Psoas muscle (tissue), 7 donors: ENCODE measurements at regions not wholly inside any gene's neighbourhood (a gene's known extent, or its start where the extent isn't known, plus 50 kb on each side); places are given as distances from the start of the nearest gene placed in this dataset.
A peak's percentile ranks its signal among the peaks of the same experiment; 100 is the strongest.

ENCODE experiments used
- ATAC-seq, 4 donors: fragments of 200-7000 bp; cut with Tn5 transposase; one replicate each; pipeline ENCODE4 v1.9.1; 2020; ENCODE audit warnings: moderate library complexity in 3 of 4, mild to moderate bottlenecking in 2 of 4
- DNase-seq, 2 donors: peaks; one replicate each; pipeline ENCODE4 v3.0.0-alpha.2; 2020
- H3K27ac ChIP-seq: fragments of 200-600 bp; one replicate; pipeline ENCODE4 v1.8.0; 2022
- H3K27me3 ChIP-seq, 3 donors: fragments of 200-600 bp in 1 of 3; one replicate each; pipeline versions ENCODE4 v1.6.1 to v1.8.0; 2013 to 2022; ENCODE audit warnings: low read length in 2 of 3, mild to moderate bottlenecking in 2 of 3, moderate library complexity in 1 of 3; ENCODE audit not compliant: insufficient read depth in 3 of 3
- H3K36me3 ChIP-seq, 2 donors: fragments of 200-600 bp in 1 of 2; one replicate each; pipeline versions ENCODE4 v1.6.1 to v1.8.0; 2013 to 2022; ENCODE audit warnings: low read depth in 1 of 2, mild to moderate bottlenecking in 1 of 2, moderate library complexity in 1 of 2; ENCODE audit not compliant: insufficient read depth in 1 of 2
- H3K4me1 ChIP-seq: fragments of 200-600 bp; one replicate; pipeline ENCODE4 v1.8.0; 2022
- H3K4me3 ChIP-seq: fragments of 200-600 bp; one replicate; pipeline ENCODE4 v1.8.0; 2022; ENCODE audit warnings: mild to moderate bottlenecking
- H3K9me3 ChIP-seq: fragments of 200-600 bp; one replicate; pipeline ENCODE4 v1.8.0; 2022
- CTCF ChIP-seq: fragments of 200-600 bp; IDR thresholded peaks from one replicate; pipeline ENCODE4 v1.8.0; 2022; ENCODE audit warnings: antibody characterized with exemption
- WGBS, 3 donors: extraction: QIAGEN DNeasy Blood & Tissue Kit; methylation state at CpG; one replicate each; pipeline versions ENCODE4 v1.1.6 to v1.1.7; 2013; 5-methylcytosine and 5-hydroxymethylcytosine counted together
- intact Hi-C, 2 donors: fragments of 100-400 bp; cut with DNase I; formaldehyde crosslinking; loops; one replicate each; pipeline versions ENCODE4 v1.11.0 to v1.14.2; 2022
- donor health status: healthy with polysubstance abuse.
- donor health status: DM: no; HTN: no; CAD: no; lungs with moderate emphysema.
- donor health status: Bipolar disorder and iron deficiency.
- donor health status: healthy.
- donor health status: DM: yes; HTN: yes; CAD: no.
- donor health status: DM: no; HTN: no; CAD: no.
- donor health status: DM: yes; HTN: yes; CAD: no.

DNA sequence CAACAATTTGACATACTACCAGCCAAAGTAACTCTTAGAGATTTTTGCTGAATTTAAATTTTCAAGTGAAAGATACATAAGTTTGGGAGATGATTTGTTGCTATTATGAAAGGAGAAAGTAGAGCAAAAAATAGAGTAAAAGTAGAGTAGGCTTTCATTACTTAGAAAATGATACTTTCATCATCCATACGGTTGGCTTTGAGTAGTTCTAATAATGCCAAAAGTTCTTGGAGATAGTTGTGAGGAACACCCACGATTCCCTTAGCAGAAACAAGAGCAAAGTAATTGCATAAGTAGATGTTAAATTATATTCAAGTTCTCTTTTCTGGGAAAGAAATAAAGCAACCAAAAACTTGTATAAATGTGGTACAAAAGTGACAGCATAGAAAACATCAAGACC lies 95.0 kb upstream of the VAV3 start:
- H3K4me1 ChIP-seq = no peaks in the 10 kb centered on the region
- H3K27me3 ChIP-seq = no peaks in the 10 kb centered on the region
- intact Hi-C loops = no loop called here
- DNase-seq = no peak
- H3K4me3 ChIP-seq = no peak overlapping the region
- no peak for ATAC-seq
- H3K36me3 ChIP-seq = no peaks in the 10 kb centered on the region
- WGBS, 3 donors = 20 to 30% (median 27%) methylated on average over 2 of the region's 2 CpGs
- no peak overlapping the region for H3K27ac ChIP-seq
- H3K9me3 ChIP-seq = peaks cover 10% of the 10 kb centered on the region
- TF ChIP-seq CTCF = no peak

DNA sequence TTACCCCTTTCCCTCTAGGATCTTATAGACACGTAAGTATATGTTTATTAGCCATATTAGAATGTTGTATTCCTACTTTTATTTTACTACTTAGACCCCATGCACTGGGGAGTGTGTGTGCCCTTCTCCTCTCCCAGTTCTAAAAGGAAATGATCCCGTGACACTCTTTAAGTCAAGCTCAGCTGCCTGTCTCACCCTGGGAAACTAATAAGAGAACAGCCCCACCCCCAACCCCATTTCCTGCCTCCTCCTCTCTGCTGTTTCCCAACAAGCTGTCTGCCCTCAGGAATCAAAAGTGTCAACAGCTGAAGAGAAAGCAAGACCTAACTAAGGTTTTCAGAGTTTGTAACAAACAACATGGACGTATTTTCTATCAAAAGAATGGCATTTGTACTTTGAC lies 92.6 kb upstream of the VAV3 start:
- intact Hi-C loops = no loop called here
- H3K27ac ChIP-seq = no peak overlapping the region
- H3K4me3 ChIP-seq = no peak overlapping the region
- no peaks in the 10 kb centered on the region for H3K36me3 ChIP-seq
- H3K27me3 ChIP-seq = no peaks in the 10 kb centered on the region
- no peak for TF ChIP-seq CTCF
- 69 to 78% (median 77%) methylated on average over 3 of the region's 3 CpGs for WGBS, 3 donors
- DNase-seq = peak in 1 of 2 donors; percentile 22
- no peak for ATAC-seq
- H3K4me1 ChIP-seq = no peaks in the 10 kb centered on the region
- peaks cover 7% of the 10 kb centered on the region for H3K9me3 ChIP-seq

GRCh38 chr1:108056436-108056990 lies 91.5 kb upstream of the VAV3 start:
- intact Hi-C loops = no loop called here
- Histone ChIP-seq H3K27me3 (no peaks in the 10 kb centered on the region), H3K4me3 (no peak overlapping the region), H3K9me3 (peaks cover 2% of the 10 kb centered on the region), H3K27ac (no peak overlapping the region), H3K36me3 (no peaks in the 10 kb centered on the region), H3K4me1 (no peaks in the 10 kb centered on the region)
- no peak for TF ChIP-seq CTCF
- ATAC-seq (no peak), DNase-seq (no peak)
- 95 to 97% (median 97%) methylated on average over 1 of the region's 1 CpG for WGBS, 3 donors

DNA sequence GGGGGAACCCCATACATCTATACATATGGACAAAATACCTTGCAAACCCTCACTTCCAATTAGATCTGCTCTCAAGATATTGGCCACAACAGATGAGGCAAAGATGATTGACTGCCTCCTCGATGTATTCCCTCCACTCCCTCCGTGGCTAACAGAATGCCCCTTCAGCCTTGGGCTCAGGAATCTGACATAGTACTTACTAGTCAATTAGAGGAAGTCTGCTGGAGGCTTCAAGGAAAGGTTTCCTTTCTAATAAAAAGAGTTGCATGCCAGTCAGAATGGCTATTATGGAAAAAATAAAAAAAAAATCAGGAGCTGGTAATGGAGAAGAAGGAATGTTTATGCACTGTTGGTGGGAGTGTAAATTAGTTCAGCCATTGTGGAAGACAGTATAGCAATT lies 90.4 kb upstream of the VAV3 start:
- TF ChIP-seq CTCF = no peak
- Histone ChIP-seq H3K27me3 (no peaks in the 10 kb centered on the region), H3K27ac (no peak overlapping the region), H3K4me1 (no peaks in the 10 kb centered on the region), H3K36me3 (no peaks in the 10 kb centered on the region), H3K9me3 (no peaks in the 10 kb centered on the region), H3K4me3 (no peak overlapping the region)
- WGBS, 3 donors = 72 to 79% (median 77%) methylated on average over 2 of the region's 2 CpGs
- no peak for ATAC-seq
- intact Hi-C loops = no loop called here
- DNase-seq = no peak

DNA sequence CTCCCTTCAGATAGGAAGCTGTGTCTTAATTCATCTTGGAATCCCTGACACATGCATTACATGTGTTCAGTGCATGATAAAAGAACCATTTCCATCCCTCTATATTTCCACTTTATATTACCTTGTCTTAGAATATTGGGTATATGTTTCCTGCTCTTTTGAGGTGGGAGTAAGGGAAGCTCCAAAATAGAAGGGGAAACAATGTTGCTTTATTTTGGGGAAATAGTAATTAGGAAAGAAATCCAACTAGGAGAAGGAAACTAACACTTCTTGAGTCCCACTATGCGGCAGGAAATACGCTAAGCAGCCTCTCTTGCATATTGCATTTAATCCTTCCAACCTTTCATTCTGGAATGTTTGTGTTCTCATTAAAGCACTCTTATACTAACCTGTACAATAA lies 89.4 kb upstream of the VAV3 start:
- 84 to 95% (median 89%) methylated on average over 2 of the region's 2 CpGs for WGBS, 3 donors
- H3K27ac ChIP-seq = no peak overlapping the region
- DNase-seq (no peak), ATAC-seq (no peak)
- intact Hi-C loops = no loop called here
- no peak overlapping the region for H3K4me3 ChIP-seq
- no peaks in the 10 kb centered on the region for H3K27me3 ChIP-seq
- no peaks in the 10 kb centered on the region for H3K36me3 ChIP-seq
- TF ChIP-seq CTCF = no peak
- no peaks in the 10 kb centered on the region for H3K4me1 ChIP-seq
- no peaks in the 10 kb centered on the region for H3K9me3 ChIP-seq
